ENCODE measurements at regions not wholly inside any gene's neighbourhood (a gene's known extent, or its start where the extent isn't known, plus 50 kb on each side); places are given as distances from the start of the nearest gene placed in this dataset.

- no peak for TF ChIP-seq REST (IDR thresholded peaks at IDR 0.05; ENCODE audit: insufficient read depth in 1 of 2, low read depth in 2 of 2, low read length in 2 of 2)
- TF ChIP-seq POLR2AphosphoS5 (IDR thresholded peaks at IDR 0.05; ENCODE audit: low read depth, low read length): no peak
- TF ChIP-seq TAF1 (IDR thresholded peaks at IDR 0.05; ENCODE audit: borderline replicate concordance, insufficient read depth, low read length): no peak
- no peak for TF ChIP-seq SIN3A (IDR thresholded peaks at IDR 0.05; ENCODE audit: borderline replicate concordance, insufficient read depth, low read length)
These were observed 578.0 kb downstream of the TUSC7 start for GRCh38 chr3:117287602-117288001.

Measured in PFSK-1 (cell line).